GM21825 (cell line): ENCODE measurements at regions not wholly inside any gene's neighbourhood (a gene's known extent, or its start where the extent isn't known, plus 50 kb on each side); places are given as distances from the start of the nearest gene placed in this dataset.
"Not testable (repeated sequence)": the region's sequence is repeated elsewhere in the genome, so short reads cannot be mapped to it uniquely, and the experiment has no call there.

Experiments used
- ATAC-seq: cut with Tn5 transposase; IDR thresholded peaks from one replicate; pipeline ENCODE4 v1.9.1; 2021; ENCODE audit warnings: mild to moderate bottlenecking, moderate library complexity; ENCODE audit not compliant: unreplicated experiment

GRCh38 chr4:189779281-189779980 lies 161.2 kb upstream of the FRG1 start:
- no peak for ATAC-seq

GRCh38 chr4:189780391-189780790 lies 160.3 kb upstream of the FRG1 start:
- no peak for ATAC-seq

DNA sequence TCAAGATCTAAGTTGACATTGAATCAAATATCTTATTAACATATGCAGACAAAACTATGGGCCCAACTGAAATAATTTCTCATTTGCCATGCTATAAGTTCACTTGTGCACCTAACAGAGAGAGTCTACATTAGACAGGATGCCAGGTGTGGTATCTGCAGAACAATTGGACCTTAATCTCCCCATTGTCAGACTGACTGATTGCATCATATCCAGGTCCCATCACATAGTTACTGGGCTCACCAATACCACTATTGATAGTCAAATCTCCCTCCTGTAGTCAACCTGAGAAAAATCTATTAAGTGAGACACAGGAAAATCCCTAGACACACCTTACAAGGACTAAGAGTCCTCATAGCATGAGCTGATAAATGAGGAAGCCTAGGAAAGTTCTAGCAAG lies 156.0 kb upstream of the FRG1 start:
- ATAC-seq: no peak

DNA sequence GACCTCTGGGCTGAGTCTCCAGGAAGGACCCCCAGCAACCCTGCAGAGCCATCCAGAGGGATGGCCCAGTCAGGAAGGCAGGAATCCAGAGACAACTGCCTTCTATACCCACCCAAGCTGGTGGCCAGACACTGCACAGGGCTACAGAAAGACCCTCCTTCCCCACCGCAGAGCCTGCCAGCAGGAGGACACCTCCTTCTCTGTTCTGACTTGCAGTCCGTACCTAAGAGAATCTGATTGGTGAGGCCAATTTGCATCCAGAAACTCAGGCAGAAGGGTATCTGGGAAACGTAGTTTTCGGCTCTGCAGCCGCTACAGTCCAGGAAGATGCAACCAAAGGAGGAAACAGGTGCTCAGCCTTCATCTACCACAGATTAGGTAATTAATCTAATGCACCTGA lies 155.4 kb upstream of the FRG1 start:
- no peak for ATAC-seq

DNA sequence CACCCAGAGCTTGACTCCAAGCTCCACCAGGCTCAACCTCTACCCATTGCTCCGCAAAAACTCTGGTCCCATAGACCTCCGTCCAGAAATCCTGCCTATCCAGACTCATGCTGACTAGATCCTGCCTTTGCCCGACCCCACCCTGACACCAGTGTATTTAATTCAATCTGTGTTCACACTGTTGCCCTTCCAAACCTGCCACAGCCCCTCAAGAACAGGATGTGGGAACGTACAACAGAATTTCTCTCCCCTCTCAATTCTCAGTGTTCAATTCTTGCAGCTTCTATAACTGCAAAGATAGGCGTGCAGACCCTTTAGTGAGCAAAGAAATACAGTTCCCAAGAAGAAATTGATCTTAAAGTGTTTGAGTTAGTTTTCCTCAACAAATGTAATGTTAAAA lies 154.2 kb upstream of the FRG1 start:
- ATAC-seq: no peak

DNA sequence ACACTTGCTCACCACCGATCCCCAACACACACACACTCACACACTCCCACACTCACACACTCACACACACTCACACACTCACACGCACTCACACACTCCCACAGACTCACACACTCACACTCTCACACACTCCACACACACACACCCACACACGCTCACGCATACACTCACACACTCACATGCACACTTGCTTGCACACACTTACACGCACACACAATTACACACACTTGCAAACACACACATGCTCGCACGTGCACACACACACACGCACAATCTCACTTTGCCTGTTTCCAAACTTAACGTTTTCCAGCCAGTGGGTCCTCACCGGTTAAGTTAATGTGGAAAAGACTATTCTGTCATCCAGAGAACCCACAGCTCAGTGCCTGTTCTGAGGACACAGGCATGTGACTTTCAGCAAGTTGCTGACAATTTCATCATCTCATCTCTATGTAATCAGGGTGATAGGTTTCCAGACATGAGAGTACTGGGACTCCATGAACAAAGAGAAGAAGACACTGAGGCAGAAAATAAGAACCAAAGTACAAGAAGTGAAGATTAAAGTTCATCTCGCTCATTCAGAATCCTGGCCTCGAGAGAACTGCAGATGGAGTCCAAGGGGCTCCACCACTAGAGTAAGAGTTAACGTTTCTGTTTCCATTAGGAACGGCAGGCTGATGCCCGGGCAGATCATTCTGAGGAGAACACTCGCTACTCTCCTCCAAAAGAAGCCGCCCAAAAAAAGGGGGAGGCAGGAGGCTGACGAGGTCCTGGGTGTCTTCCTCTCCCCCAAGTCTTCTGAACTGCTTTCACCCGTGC lies 153.2 kb upstream of the FRG1 start:
- no peak for ATAC-seq

GRCh38 chr4:189792924-189793618 lies 147.6 kb upstream of the FRG1 start:
- ATAC-seq: peak; percentile 89

DNA sequence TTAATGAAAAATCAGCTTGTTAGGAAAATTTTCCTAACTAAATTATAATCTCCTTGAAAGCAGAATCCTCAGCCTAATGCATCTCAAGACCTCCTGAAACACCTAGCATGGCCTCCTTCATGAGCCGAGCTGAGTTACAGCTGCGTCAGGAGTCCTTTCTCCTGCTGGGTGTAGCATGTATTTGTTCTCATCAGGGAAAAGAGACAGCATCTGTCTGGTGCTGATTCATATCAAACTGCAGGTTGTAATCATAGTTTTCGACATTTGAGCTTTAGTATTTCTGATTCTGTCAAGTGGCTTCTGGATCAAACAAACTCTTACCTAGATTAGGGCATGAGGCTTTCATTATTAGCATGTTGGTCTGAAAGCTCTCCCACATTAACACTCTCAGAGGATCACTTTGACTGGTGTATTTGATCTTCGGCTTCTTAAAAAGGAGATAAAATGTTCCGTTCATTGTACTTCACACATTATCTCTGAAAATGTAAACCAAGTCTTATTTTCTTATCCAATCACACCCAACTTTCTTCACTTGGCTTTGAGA lies 140.1 kb upstream of the FRG1 start:
- no peak for ATAC-seq

GRCh38 chr4:189802884-189803283 lies 137.8 kb upstream of the FRG1 start:
- ATAC-seq: no peak

DNA sequence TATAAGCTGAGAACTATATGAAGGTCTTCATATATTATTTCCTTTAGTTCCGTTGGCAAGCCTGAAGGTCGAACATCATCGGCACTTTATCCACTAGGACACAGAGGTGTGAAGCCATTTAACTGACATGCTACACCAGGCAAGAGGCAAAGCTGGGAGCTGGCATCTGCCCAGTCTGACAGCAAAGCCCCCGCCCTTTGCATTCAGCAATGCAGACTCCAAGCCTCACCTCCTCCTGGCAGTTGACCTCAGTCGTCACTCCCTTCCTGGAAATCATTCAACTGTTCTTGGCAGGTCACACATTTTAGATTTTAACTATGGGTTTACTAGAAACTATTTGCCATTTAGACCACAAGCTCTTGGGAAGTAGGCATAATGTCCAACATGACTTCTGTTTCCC lies 135.8 kb upstream of the FRG1 start:
- ATAC-seq: no peak

- no peak for ATAC-seq
Measured at GRCh38 chr4:189806506-189806905, 134.2 kb upstream of the FRG1 start.

GRCh38 chr4:189807031-189807430 lies 133.6 kb upstream of the FRG1 start:
- no peak for ATAC-seq

DNA sequence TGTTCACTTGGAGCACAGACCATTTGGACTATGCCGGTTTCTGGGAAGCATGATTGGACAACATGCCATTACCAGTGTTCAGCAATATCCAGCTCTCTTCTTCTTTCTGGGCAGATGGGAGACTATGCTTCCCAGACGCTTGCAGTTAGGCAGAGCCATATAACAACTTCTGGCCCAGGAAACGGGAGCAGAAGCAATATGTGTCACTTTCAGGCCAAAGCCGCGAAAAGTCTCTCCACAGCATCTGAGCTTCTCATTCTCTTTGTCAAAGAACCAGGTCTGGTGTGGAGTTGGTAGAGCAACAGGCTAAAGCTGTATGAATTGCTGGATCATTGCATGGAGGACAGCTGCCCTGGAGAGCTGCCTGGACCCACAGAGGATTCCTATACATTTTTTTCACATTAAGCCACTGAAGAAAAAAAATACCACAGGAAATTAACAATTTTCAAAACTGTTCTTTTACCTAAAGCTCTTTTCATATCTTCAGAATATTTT lies 131.4 kb upstream of the FRG1 start:
- ATAC-seq: no peak

DNA sequence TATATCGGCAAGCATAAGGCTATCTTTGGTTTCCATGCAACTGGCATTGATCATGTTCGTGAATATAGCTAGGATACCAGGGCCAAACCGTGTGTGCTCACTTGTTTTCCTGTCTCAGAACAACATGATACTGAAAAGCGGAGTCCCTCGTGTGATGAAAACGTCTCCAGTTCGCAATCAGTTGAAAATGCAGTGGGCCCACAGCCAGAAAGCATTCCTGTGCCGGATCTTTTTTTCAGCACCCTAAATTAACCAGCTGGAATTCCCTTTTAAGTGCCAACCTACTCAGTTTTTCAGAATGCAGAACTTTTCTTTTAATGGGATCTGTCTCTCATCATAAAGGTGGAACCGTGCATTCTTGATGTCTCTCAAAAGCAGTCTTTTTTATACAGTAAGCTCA lies 130.8 kb upstream of the FRG1 start:
- no peak for ATAC-seq

DNA sequence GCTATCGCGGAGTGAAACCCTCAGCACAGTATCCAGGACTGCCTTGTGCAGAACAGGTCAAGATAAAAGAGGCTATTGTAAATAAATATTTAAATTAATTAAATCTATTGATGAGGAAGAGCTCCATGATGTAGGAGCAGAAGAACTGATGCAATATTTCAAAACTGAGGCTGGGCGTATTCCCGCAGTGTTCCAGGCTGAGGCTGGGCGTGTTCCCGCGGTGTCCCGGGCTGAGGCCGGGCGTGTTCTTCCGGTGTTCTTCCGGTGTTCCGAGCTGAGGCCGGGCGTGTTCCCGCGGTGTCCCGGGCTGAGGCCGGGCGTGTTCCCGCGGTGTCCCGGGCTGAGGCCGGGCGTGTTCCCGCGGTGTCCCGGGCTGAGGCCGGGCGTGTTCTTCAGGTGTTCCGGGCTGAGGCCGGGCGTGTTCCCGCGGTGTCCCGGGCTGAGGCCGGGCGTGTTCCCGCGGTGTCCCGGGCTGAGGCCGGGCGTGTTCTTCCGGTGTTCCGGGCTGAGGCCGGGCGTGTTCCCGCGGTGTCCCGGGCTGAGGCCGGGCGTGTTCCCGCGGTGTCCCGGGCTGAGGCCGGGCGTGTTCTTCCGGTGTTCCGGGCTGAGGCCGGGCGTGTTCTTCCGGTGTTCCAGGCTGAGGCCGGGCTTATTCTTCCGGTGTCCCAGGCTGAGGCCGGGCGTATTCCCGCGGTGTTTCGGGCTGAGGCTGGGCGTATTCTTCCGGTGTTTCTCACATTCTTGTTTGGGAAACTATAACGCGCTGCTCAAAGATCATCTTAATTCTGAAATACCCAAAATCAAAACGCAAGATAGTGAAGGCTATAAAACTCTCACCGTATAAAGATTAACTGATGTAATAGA lies 130.1 kb upstream of the FRG1 start:
- ATAC-seq: not testable (repeated sequence)

- ATAC-seq: no peak
Measured at GRCh38 chr4:189815404-189816192, 125.1 kb upstream of the FRG1 start.

DNA sequence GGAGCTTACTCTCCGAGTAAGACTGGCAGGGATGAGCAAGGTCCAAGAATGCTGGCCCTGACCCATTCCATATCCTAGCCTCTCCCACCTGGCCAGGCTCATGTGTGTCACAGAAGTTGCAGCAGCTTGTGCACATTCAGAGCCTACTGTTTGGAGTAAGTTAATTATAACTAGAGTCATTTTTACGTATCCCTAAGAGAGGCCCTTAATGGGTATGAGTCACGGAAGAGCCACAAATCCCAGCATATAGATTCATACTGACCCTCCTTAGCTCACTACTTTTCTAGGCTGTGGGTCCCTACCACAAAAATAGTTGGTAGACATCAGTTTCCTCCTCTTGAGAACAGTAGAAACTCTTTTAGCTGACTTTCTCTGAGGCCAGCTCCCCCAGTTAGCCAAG lies 118.3 kb upstream of the FRG1 start:
- ATAC-seq: no peak

GRCh38 chr4:189823591-189823990 lies 117.1 kb upstream of the FRG1 start:
- no peak for ATAC-seq

- no peak for ATAC-seq
Measured at GRCh38 chr4:189825466-189825865, 115.2 kb upstream of the FRG1 start.

DNA sequence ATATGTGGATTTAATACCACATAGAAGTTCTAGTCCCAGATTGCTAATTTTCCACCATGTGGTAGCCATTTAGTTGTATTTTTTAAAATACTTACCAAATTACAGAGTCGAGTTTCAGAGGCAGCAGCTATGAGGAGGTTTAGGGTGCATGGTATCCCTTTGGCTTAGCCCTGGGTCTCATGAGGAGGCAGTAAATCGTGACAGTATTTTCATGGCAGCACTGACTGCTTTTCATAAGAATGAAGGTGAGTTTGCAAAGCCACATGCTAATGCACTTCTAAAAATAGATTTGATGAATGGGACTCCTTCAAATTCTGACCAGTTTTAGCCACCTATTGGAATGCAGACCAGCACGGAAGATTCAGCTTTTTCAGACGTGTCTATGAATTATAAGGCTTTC lies 114.0 kb upstream of the FRG1 start:
- ATAC-seq: no peak
